Posterior vena cava (tissue), 2 donors: ENCODE measurements at regions not wholly inside any gene's neighbourhood (a gene's known extent, or its start where the extent isn't known, plus 50 kb on each side); places are given as distances from the start of the nearest gene placed in this dataset.

ENCODE experiments used
- DNase-seq: peaks from one replicate; pipeline ENCODE4 v3.0.0-alpha.2; 2020; ENCODE audit warnings: low spot score
- intact Hi-C, 2 donors: fragments of 100-400 bp; cut with DNase I; formaldehyde crosslinking; loops; one replicate each; pipeline versions ENCODE4 v1.14.1 to v1.14.2; 2022 to 2023
- donor health status: DM: yes; HTN: yes; CAD: no.
- donor health status: DM: yes; HTN: yes; CAD: no.

GRCh38 chr3:118476885-118477618, 557.6 kb downstream of the IGSF11 start:
- DNase-seq, result no peak
- intact Hi-C loops, result no loop called here

- no peak for DNase-seq
- intact Hi-C loops, result no loop called here
Observed at GRCh38 chr3:118477768-118478167, 556.9 kb downstream of the IGSF11 start.

GRCh38 chr3:118478706-118479276, 555.9 kb downstream of the IGSF11 start:
- intact Hi-C loops, result no loop called here
- DNase-seq, result no peak

GRCh38 chr3:118479376-118479775, 555.3 kb downstream of the IGSF11 start:
- no peak for DNase-seq
- intact Hi-C loops, result no loop called here

GRCh38 chr3:118480101-118480860, 554.4 kb downstream of the IGSF11 start:
- intact Hi-C loops, result no loop called here
- DNase-seq, result no peak

GRCh38 chr3:118485693-118486092, 549.0 kb downstream of the IGSF11 start:
- no peak for DNase-seq
- intact Hi-C loops, result no loop called here

GRCh38 chr3:118487734-118488133, 546.9 kb downstream of the IGSF11 start:
- intact Hi-C loops, result no loop called here
- no peak for DNase-seq

- intact Hi-C loops, result no loop called here
- no peak for DNase-seq
Observed at GRCh38 chr3:118488732-118489131, 545.9 kb downstream of the IGSF11 start.

GRCh38 chr3:118495206-118495605, 539.4 kb downstream of the IGSF11 start:
- intact Hi-C loops, result no loop called here
- DNase-seq, result no peak

- intact Hi-C loops, result no loop called here
- DNase-seq, result no peak
Observed at GRCh38 chr3:118497274-118497673, 537.4 kb downstream of the IGSF11 start.

- no peak for DNase-seq
- intact Hi-C loops, result no loop called here
Observed at GRCh38 chr3:118501152-118501551, 533.5 kb downstream of the IGSF11 start.

GRCh38 chr3:118504906-118505305, 529.7 kb downstream of the IGSF11 start:
- intact Hi-C loops, result no loop called here
- no peak for DNase-seq

- DNase-seq, result no peak
- intact Hi-C loops, result no loop called here
Observed at GRCh38 chr3:118505784-118506183, 528.9 kb downstream of the IGSF11 start.

- intact Hi-C loops, result no loop called here
Observed at GRCh38 chr3:118511402-118511801, 523.2 kb downstream of the IGSF11 start.

GRCh38 chr3:118512301-118512700, 522.3 kb downstream of the IGSF11 start:
- intact Hi-C loops, result no loop called here
- DNase-seq, result no peak

More at GRCh38 chr3:118511402-118511801, 523.2 kb downstream of the IGSF11 start:
- DNase-seq, result no peak

- no peak for DNase-seq
- intact Hi-C loops, result no loop called here
Observed at GRCh38 chr3:118525077-118525476, 509.6 kb downstream of the IGSF11 start.

- DNase-seq, result no peak
- intact Hi-C loops, result no loop called here
Observed at GRCh38 chr3:118526758-118527513, 507.7 kb downstream of the IGSF11 start.

GRCh38 chr3:118527514-118528044, 507.1 kb downstream of the IGSF11 start:
- intact Hi-C loops, result no loop called here
- DNase-seq, result no peak

- no peak for DNase-seq
- intact Hi-C loops, result no loop called here
Observed at GRCh38 chr3:118529554-118529953, 505.1 kb downstream of the IGSF11 start.
